ENCODE measurements at regions not wholly inside any gene's neighbourhood (a gene's known extent, or its start where the extent isn't known, plus 50 kb on each side); places are given as distances from the start of the nearest gene placed in this dataset.
"Not testable (repeated sequence)": the region's sequence is repeated elsewhere in the genome, so short reads cannot be mapped to it uniquely, and the experiment has no call there.

DNA sequence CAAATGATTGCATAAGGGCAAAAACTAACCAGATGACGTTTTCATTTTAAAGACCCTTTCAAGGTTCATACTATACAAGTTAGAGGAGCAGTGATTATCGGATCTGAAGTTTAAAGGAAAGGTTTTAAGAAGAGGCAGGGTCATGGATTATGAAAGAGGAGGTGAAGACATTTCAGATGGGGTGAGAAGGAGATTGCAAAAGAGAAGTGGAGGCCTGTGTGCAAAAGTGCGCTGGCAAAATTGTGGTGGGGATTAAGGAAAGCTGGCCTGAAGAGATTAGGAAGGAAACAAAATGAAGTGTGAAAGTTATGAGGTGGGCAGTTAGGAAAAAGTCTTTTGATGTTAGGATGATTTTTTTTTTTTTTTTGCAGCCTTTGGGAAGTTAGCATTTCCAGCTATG is 935.7 kb upstream of the FAM98A start:
- no peak for DNase-seq (ENCODE audit: extremely low read depth, low read depth)
- no peak overlapping the region for H3K4me3 ChIP-seq (replicated peaks; ENCODE audit: low read depth, low read length)
- TF ChIP-seq, protein P1, sequence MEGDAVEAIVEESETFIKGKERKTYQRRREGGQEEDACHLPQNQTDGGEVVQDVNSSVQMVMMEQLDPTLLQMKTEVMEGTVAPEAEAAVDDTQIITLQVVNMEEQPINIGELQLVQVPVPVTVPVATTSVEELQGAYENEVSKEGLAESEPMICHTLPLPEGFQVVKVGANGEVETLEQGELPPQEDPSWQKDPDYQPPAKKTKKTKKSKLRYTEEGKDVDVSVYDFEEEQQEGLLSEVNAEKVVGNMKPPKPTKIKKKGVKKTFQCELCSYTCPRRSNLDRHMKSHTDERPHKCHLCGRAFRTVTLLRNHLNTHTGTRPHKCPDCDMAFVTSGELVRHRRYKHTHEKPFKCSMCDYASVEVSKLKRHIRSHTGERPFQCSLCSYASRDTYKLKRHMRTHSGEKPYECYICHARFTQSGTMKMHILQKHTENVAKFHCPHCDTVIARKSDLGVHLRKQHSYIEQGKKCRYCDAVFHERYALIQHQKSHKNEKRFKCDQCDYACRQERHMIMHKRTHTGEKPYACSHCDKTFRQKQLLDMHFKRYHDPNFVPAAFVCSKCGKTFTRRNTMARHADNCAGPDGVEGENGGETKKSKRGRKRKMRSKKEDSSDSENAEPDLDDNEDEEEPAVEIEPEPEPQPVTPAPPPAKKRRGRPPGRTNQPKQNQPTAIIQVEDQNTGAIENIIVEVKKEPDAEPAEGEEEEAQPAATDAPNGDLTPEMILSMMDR (IDR thresholded peaks at IDR 0.05; ENCODE audit: low read depth, low read length, missing control alignments): no peak

DNA sequence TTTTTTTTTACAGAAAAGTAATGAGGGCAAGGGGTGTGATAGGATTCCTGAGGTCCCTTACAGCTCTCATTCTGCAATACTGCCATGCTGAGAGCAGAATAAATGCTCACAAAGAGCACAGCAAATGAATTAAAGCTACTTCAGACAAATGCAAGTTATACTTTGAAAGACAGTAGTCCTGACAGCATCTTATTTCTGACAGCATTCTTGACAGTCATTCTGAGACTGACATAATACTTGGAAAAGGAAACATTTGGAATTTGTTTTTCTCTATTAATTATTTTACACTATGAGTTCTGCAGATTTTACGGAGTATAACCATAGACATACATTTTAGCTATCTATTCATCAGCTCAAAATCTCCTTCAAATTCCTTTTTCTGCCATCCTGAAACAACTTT is 935.2 kb upstream of the FAM98A start:
- TF ChIP-seq, protein P1 (IDR thresholded peaks at IDR 0.05; ENCODE audit: low read depth, low read length, missing control alignments): no peak
- no peak for DNase-seq (ENCODE audit: extremely low read depth, low read depth)
- H3K4me3 ChIP-seq (replicated peaks; ENCODE audit: low read depth, low read length): no peak overlapping the region

DNA sequence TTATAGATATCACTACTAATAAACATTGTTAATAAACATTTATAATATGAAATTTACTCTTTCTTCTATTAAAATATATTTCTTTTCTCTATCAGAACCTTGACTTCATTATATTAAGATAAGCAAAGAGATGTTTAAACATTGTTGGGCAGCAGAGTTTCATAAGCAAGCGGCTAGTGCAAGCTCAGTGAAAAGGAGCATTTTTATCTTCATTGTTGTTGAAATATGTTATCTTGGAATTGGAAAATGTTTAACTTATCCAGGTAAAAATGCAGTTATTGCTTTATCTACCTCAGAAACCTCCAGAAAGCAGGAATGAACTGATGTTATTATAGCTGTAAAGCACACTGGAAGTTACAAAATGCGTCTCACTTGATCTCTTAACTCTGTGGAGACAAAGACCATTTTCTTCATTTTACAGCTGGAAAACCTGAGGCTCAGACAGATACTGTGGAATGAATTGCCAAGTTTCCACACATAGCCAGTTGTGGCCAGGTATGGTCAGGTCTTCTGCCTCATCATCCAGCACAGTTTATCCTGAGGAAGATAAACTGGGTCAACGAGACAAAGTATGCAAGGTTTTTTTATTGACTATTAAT is 934.6 kb upstream of the FAM98A start:
- no peak overlapping the region for H3K4me3 ChIP-seq (replicated peaks; ENCODE audit: low read depth, low read length)
- TF ChIP-seq, protein P1 (IDR thresholded peaks at IDR 0.05; ENCODE audit: low read depth, low read length, missing control alignments): no peak
- no peak for DNase-seq (ENCODE audit: extremely low read depth, low read depth)

DNA sequence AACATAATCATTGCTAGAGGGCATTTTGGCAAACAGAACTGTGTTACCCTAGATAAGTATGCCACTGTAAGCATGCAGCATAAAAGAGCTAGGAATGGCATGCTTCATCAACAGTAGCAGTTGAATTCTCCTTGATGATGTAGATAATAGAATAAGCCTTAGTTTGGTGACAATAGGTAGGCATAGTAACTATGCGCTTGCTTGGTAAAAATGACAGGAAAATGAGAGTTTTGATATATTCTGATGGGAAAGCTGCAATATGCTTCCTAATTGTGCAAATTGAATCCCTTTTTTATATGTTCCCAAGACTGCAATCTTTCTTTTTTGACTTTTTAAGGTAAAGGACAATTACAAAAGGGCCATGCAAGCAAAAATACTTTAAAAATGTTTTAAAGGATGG is 930.9 kb upstream of the FAM98A start:
- no peak for DNase-seq (ENCODE audit: extremely low read depth, low read depth)
- H3K4me3 ChIP-seq (replicated peaks; ENCODE audit: low read depth, low read length): no peak overlapping the region
- TF ChIP-seq, protein P1 (IDR thresholded peaks at IDR 0.05; ENCODE audit: low read depth, low read length, missing control alignments): no peak

DNA sequence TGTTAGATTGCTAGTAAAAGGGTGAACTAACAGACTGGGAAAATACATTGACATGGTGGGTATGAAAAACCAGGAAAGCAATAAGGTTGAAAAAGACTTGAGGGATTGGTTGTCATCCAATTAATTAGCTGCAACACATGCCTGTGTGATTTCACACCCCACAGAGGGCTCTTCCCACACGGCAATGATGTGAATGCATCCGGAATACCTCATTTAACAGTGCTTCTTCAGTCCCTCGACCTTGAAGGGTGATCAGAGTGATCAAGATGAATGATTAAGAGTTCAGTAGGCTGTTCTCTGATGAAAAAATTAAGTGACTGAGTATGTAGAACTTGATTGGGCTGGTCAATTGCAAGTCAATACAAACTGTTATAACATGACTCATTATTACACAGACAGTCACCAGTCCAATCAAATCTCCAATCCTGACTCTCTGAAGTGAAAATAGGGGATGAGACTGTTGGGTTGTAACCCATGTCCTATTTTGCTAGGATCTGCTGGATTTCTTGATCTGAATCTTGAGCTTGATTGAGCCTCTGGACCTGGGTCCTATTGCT is 924.9 kb upstream of the FAM98A start:
- TF ChIP-seq, protein P1 (IDR thresholded peaks at IDR 0.05; ENCODE audit: low read depth, low read length, missing control alignments): no peak
- no peak for DNase-seq (ENCODE audit: extremely low read depth, low read depth)
- H3K4me3 ChIP-seq (replicated peaks; ENCODE audit: low read depth, low read length): no peak overlapping the region

DNA sequence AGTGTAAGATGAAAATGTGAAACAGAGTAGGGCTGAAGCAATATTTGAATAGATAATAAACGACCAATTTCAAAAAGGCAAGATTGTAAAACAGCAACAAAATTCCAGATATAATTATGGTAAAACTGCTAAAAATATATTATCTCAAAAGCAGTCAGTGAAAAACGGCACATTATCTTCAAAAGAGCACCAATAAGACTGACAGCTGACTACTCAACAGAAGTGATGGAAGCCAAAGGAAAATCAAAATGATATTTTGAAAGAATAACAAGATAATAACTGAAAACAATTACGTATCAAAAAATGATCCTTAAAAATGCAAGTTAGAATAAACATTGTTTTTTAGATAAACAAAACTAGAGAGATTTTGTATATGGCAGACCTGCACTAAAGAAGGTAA is 920.6 kb upstream of the FAM98A start:
- DNase-seq (ENCODE audit: extremely low read depth, low read depth): no peak
- H3K4me3 ChIP-seq (replicated peaks; ENCODE audit: low read depth, low read length): no peak overlapping the region
- TF ChIP-seq, protein P1 (IDR thresholded peaks at IDR 0.05; ENCODE audit: low read depth, low read length, missing control alignments): no peak

DNA sequence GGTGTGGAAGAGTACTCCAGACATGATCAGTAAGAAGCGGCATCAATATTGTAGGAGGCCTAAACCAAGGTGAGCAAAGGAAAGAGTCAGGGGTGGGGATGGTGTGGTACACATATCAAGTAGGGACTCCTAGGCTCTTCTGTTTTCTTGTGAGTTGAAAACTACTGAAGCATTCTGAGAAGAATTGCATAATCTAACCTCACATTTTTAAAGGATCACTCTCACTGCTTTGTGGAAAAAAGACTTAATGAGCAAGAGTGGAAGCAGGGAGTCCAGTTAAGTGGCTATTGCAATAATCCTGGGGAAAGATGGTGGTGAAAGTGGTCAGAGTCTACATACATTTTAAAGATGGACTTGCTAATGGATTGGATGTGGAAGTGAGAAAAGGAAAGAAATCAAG is 899.5 kb upstream of the FAM98A start:
- DNase-seq (ENCODE audit: extremely low read depth, low read depth): no peak
- TF ChIP-seq, protein P1 (IDR thresholded peaks at IDR 0.05; ENCODE audit: low read depth, low read length, missing control alignments): no peak
- no peak overlapping the region for H3K4me3 ChIP-seq (replicated peaks; ENCODE audit: low read depth, low read length)

DNA sequence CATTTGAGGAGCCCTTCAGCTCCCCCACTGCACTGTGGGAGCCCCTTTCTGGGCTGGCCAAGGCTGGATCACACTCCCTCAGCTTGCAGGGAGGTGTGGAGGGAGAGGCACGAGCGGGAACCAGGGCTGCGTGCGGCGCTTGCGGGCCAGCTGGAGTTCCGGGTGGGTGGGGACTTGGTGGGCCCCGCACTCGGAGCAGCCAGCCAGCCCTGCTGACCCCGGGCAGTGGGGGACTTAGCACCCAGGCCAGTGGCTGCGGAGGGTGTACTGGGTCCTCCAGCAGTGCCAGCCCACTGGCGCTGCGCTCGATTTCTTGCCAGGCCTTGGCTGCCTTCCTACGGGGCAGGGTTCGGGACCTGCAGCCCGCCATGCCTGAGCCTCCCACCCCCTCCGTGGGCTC is 895.1 kb upstream of the FAM98A start:
- H3K4me3 ChIP-seq (replicated peaks; ENCODE audit: low read depth, low read length); DNase-seq (ENCODE audit: extremely low read depth, low read depth): not testable (repeated sequence)

All from HFF-Myc (cell line).